ENCODE measurements at regions not wholly inside any gene's neighbourhood (a gene's known extent, or its start where the extent isn't known, plus 50 kb on each side); places are given as distances from the start of the nearest gene placed in this dataset.
"Not testable (repeated sequence)": the region's sequence is repeated elsewhere in the genome, so short reads cannot be mapped to it uniquely, and the experiment has no call there.

GRCh38 chr3:34107669-34108068 lies 309.2 kb downstream of the PDCD6IP start:
- no peak for DNase-seq (ENCODE audit: low read depth)

GRCh38 chr3:34109021-34109420 lies 310.6 kb downstream of the PDCD6IP start:
- DNase-seq (ENCODE audit: low read depth): no peak

- DNase-seq (ENCODE audit: low read depth): no peak
Measured at GRCh38 chr3:34109846-34110245, 311.4 kb downstream of the PDCD6IP start.

- no peak for DNase-seq (ENCODE audit: low read depth)
Measured at GRCh38 chr3:34111361-34111760, 312.9 kb downstream of the PDCD6IP start.

- not testable (repeated sequence) for DNase-seq (ENCODE audit: low read depth)
Measured at GRCh38 chr3:34112261-34112660, 313.8 kb downstream of the PDCD6IP start.

- no peak for DNase-seq (ENCODE audit: low read depth)
Measured at GRCh38 chr3:34131091-34131490, 332.7 kb downstream of the PDCD6IP start.

GRCh38 chr3:34132069-34132692 lies 333.8 kb downstream of the PDCD6IP start:
- no peak for DNase-seq (ENCODE audit: low read depth)

- DNase-seq (ENCODE audit: low read depth): no peak
Measured at GRCh38 chr3:34139566-34139965, 341.1 kb downstream of the PDCD6IP start.

- DNase-seq (ENCODE audit: low read depth): no peak
Measured at GRCh38 chr3:34140616-34141015, 342.2 kb downstream of the PDCD6IP start.

- no peak for DNase-seq (ENCODE audit: low read depth)
Measured at GRCh38 chr3:34141841-34142337, 343.5 kb downstream of the PDCD6IP start.

- no peak for DNase-seq (ENCODE audit: low read depth)
Measured at GRCh38 chr3:34145796-34146195, 347.4 kb downstream of the PDCD6IP start.

- no peak for DNase-seq (ENCODE audit: low read depth)
Measured at GRCh38 chr3:34146596-34146995, 348.2 kb downstream of the PDCD6IP start.

- DNase-seq (ENCODE audit: low read depth): no peak
Measured at GRCh38 chr3:34150992-34151391, 352.6 kb downstream of the PDCD6IP start.

- no peak for DNase-seq (ENCODE audit: low read depth)
Measured at GRCh38 chr3:34152656-34153055, 354.2 kb downstream of the PDCD6IP start.

GRCh38 chr3:34155108-34155507 lies 356.7 kb downstream of the PDCD6IP start:
- no peak for DNase-seq (ENCODE audit: low read depth)

GRCh38 chr3:34155666-34156065 lies 357.2 kb downstream of the PDCD6IP start:
- DNase-seq (ENCODE audit: low read depth): no peak

- DNase-seq (ENCODE audit: low read depth): no peak
Measured at GRCh38 chr3:34157491-34157890, 359.1 kb downstream of the PDCD6IP start.

- no peak for DNase-seq (ENCODE audit: low read depth)
Measured at GRCh38 chr3:34159613-34160420, 361.4 kb downstream of the PDCD6IP start.

- not testable (repeated sequence) for DNase-seq (ENCODE audit: low read depth)
Measured at GRCh38 chr3:34169636-34170035, 371.2 kb downstream of the PDCD6IP start.

GRCh38 chr3:34174740-34175139 lies 376.3 kb downstream of the PDCD6IP start:
- DNase-seq (ENCODE audit: low read depth): no peak

GRCh38 chr3:34175636-34176176 lies 377.3 kb downstream of the PDCD6IP start:
- no peak for DNase-seq (ENCODE audit: low read depth)

- DNase-seq (ENCODE audit: low read depth): no peak
Measured at GRCh38 chr3:34176723-34177122, 378.3 kb downstream of the PDCD6IP start.

Data from HT1080 (cell line).